Ishikawa (cell line): ENCODE measurements at regions not wholly inside any gene's neighbourhood (a gene's known extent, or its start where the extent isn't known, plus 50 kb on each side); places are given as distances from the start of the nearest gene placed in this dataset.

Experiments used
- CEBPB ChIP-seq: IDR thresholded peaks from 2 replicates; pipeline ENCODE4 v1.6.1; 2012
- CREB1 ChIP-seq: IDR thresholded peaks from 2 replicates; pipeline ENCODE4 v1.6.1; 2012; ENCODE audit warnings: low read depth
- EGR1 ChIP-seq: IDR thresholded peaks from 2 replicates; pipeline ENCODE4 v1.6.1; 2012
- EP300 ChIP-seq: IDR thresholded peaks from 2 replicates; pipeline ENCODE4 v1.6.1; 2012; ENCODE audit warnings: borderline replicate concordance
- FOXM1 ChIP-seq: IDR thresholded peaks from 2 replicates; pipeline ENCODE4 v1.6.1; 2012; ENCODE audit warnings: low read depth, borderline replicate concordance
- NFIC ChIP-seq: IDR thresholded peaks from 2 replicates; pipeline ENCODE4 v1.6.1; 2012
- RAD21 ChIP-seq: IDR thresholded peaks from 2 replicates; pipeline ENCODE4 v1.6.1; 2012; ENCODE audit warnings: low read depth
- REST ChIP-seq: IDR thresholded peaks from 2 replicates; pipeline ENCODE4 v1.6.1; 2012; ENCODE audit warnings: low read depth, mild to moderate bottlenecking
- TAF1 ChIP-seq: IDR thresholded peaks from 2 replicates; pipeline ENCODE4 v1.6.1; 2012; ENCODE audit warnings: low read depth, mild to moderate bottlenecking
- TCF12 ChIP-seq: IDR thresholded peaks from 2 replicates; pipeline ENCODE4 v1.6.1; 2012; ENCODE audit warnings: low read depth
- TEAD4 ChIP-seq: IDR thresholded peaks from 2 replicates; pipeline ENCODE4 v1.6.1; 2012
- YY1 ChIP-seq: IDR thresholded peaks from 2 replicates; pipeline ENCODE4 v1.6.1; 2012; ENCODE audit warnings: low read depth
- ZBTB7A ChIP-seq: IDR thresholded peaks from 2 replicates; pipeline ENCODE4 v1.6.1; 2012; ENCODE audit warnings: low read depth
- TF ChIP-seq, protein P1 (sequence below): IDR thresholded peaks from 2 replicates; pipeline ENCODE4 v1.6.1; 2012
- TF ChIP-seq, protein P2 (sequence below): IDR thresholded peaks from 2 replicates; pipeline ENCODE4 v1.6.1; 2012

GRCh38 chr18:78780719-78781600 lies 198.7 kb upstream of the SALL3 start:
- no peak for TF ChIP-seq ZBTB7A

DNA sequence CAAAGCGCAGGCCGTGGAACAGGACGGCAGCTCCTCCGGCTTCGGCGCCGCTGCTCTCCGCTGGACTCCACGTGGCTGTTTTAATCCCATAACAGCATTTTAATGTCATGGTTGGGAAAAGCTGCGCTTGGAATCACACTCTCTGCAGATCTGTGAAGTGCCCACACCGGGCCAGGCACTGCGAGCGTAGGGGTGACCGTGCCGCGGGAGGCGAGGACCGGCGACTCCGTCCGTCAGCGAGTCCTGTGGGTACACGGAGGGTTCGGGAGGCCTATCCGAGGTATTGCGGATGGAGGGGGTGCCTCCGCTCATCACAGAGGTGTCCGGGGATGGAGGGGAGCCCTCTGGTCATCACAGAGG lies 198.0 kb upstream of the SALL3 start:
- TF ChIP-seq ZBTB7A = no peak

DNA sequence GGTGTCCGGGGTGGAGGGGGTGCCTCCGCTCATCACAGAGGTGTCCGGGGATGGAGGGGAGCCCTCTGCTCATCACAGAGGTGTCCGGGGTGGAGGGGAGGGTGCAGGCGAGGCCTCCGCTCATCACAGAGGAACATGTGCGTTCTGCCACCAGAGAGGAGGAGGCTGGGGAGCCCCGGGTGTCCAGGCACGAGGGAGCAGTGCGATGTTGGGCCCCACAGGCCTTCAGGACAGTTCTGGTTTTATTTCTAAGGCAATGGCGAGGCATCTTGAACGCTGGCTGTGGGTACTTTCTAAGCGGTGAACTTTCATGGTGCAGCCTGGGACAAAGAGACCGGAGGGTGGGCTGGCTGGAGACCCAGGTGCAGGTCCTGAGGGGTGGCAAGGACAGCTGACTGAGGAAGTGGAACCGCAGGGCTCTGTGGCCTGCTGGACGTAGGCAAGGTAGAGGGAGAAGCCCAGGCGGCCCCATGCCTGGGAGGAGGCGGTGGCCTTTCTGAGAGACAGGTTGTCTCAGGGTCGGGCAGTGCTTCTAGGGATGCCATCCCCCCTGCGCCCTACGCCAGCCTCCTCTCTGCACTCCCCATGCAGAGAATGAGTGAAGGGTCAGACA lies 196.6 kb upstream of the SALL3 start:
- no peak for TF ChIP-seq NFIC
- TF ChIP-seq FOXM1 = no peak
- TF ChIP-seq EGR1 = no peak
- TF ChIP-seq RAD21 = no peak
- no peak for TF ChIP-seq REST
- no peak for TF ChIP-seq TCF12

GRCh38 chr18:78783564-78783960 lies 196.1 kb upstream of the SALL3 start:
- TF ChIP-seq, protein P1, sequence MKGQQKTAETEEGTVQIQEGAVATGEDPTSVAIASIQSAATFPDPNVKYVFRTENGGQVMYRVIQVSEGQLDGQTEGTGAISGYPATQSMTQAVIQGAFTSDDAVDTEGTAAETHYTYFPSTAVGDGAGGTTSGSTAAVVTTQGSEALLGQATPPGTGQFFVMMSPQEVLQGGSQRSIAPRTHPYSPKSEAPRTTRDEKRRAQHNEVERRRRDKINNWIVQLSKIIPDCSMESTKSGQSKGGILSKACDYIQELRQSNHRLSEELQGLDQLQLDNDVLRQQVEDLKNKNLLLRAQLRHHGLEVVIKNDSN = no peak
- TF ChIP-seq TCF12 (no peak), NFIC (no peak), CEBPB (no peak), TAF1 (no peak), FOXM1 (no peak)

DNA sequence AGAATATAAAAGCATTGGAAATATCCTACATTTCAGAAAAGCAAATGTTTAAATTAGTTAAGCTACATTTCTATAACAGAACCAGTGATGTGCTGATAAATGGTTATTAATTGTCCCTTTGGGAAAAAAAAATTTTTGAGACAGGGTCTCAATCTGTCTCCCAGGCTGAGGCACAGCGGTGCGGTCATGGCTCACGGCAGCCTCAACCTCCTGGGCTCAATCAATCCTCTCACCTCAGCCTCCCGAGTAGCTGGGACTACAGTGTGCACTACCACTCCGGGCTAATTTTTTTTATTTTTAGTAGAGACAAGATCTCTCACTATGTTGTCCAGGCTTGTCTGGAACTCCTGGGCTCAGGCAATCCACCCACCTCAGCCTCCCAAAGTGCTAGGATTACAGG lies 194.8 kb upstream of the SALL3 start:
- TF ChIP-seq EGR1 (no peak), YY1 (no peak)

- TF ChIP-seq EP300 = no peak
- no peak for TF ChIP-seq NFIC
- TF ChIP-seq ZBTB7A = no peak
- TF ChIP-seq EGR1 = no peak
- TF ChIP-seq REST = no peak
- TF ChIP-seq, protein P1 = no peak
- no peak for TF ChIP-seq FOXM1
- TF ChIP-seq, protein P2, sequence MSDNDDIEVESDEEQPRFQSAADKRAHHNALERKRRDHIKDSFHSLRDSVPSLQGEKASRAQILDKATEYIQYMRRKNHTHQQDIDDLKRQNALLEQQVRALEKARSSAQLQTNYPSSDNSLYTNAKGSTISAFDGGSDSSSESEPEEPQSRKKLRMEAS = no peak
- TF ChIP-seq TAF1 = no peak
- TF ChIP-seq TEAD4 = no peak
Observed at GRCh38 chr18:78785706-78786105, 193.9 kb upstream of the SALL3 start.

DNA sequence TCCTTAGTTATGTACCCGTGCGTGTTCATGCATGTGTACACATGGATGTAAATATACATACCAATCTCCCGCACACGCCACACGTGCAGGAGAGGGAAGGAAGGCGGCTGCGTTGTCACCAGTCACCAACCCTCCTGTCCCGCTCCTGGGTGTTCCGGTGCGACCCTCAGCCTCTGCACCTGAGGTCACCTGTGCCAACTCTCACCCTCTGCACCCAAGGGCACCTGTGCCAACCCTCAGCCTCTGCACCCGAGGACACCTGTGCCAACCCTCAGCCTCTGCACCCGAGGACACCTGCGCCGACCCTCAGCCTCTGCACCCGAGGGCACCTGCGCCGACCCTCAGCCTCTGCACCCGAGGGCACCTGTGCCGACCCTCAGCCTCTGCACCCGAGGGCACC lies 192.8 kb upstream of the SALL3 start:
- no peak for TF ChIP-seq ZBTB7A
- TF ChIP-seq, protein P2 = no peak
- no peak for TF ChIP-seq CREB1
- TF ChIP-seq CEBPB = no peak
- no peak for TF ChIP-seq TCF12
- TF ChIP-seq, protein P1 = no peak
- TF ChIP-seq EGR1 = no peak
- TF ChIP-seq NFIC = no peak
- no peak for TF ChIP-seq RAD21
- TF ChIP-seq REST = no peak
- no peak for TF ChIP-seq TAF1
- no peak for TF ChIP-seq YY1
